ENCODE measurements at regions not wholly inside any gene's neighbourhood (a gene's known extent, or its start where the extent isn't known, plus 50 kb on each side); places are given as distances from the start of the nearest gene placed in this dataset.
A peak's percentile ranks its signal among the peaks of the same experiment; 100 is the strongest.
"Not testable (repeated sequence)": the region's sequence is repeated elsewhere in the genome, so short reads cannot be mapped to it uniquely, and the experiment has no call there.

- DNase-seq (ENCODE audit: low read depth in 2 of 2), result peak in 1 of 2 donors; percentile 42
Measured at GRCh38 chr15:69758810-69759790, 306.5 kb downstream of the RPLP1 start.

GRCh38 chr15:69760258-69760845 is 307.7 kb downstream of the RPLP1 start:
- DNase-seq (ENCODE audit: low read depth in 2 of 2), result no peak

GRCh38 chr15:69760890-69761568 is 308.4 kb downstream of the RPLP1 start:
- peak; percentile 15 to 94 for DNase-seq (ENCODE audit: low read depth in 2 of 2)

GRCh38 chr15:69762373-69763148 is 309.9 kb downstream of the RPLP1 start:
- peak in 1 of 2 donors; percentile 13 for DNase-seq (ENCODE audit: low read depth in 2 of 2)

- DNase-seq (ENCODE audit: low read depth in 2 of 2), result no peak
Measured at GRCh38 chr15:69763831-69764230, 311.2 kb downstream of the RPLP1 start.

GRCh38 chr15:69766156-69766555 is 313.5 kb downstream of the RPLP1 start:
- DNase-seq (ENCODE audit: low read depth in 2 of 2), result no peak

GRCh38 chr15:69767191-69767590 is 314.6 kb downstream of the RPLP1 start:
- no peak for DNase-seq (ENCODE audit: low read depth in 2 of 2)

GRCh38 chr15:69769336-69769735 is 316.7 kb downstream of the RPLP1 start:
- not testable (repeated sequence) for DNase-seq (ENCODE audit: low read depth in 2 of 2)

GRCh38 chr15:69774258-69774657 is 321.6 kb downstream of the RPLP1 start:
- not testable (repeated sequence) for DNase-seq (ENCODE audit: low read depth in 2 of 2)

- DNase-seq (ENCODE audit: low read depth in 2 of 2), result not testable (repeated sequence)
Measured at GRCh38 chr15:69774711-69775110, 322.1 kb downstream of the RPLP1 start.

- DNase-seq (ENCODE audit: low read depth in 2 of 2), result no peak
Measured at GRCh38 chr15:69777356-69777755, 320.4 kb downstream of the TLE3 start.

- DNase-seq (ENCODE audit: low read depth in 2 of 2), result no peak
Measured at GRCh38 chr15:69780374-69780773, 317.3 kb downstream of the TLE3 start.

GRCh38 chr15:69780981-69781380 is 316.7 kb downstream of the TLE3 start:
- DNase-seq (ENCODE audit: low read depth in 2 of 2), result no peak

- no peak for DNase-seq (ENCODE audit: low read depth in 2 of 2)
Measured at GRCh38 chr15:69781411-69782125, 316.1 kb downstream of the TLE3 start.

- no peak for DNase-seq (ENCODE audit: low read depth in 2 of 2)
Measured at GRCh38 chr15:69782139-69782658, 315.5 kb downstream of the TLE3 start.

GRCh38 chr15:69782809-69783208 is 314.9 kb downstream of the TLE3 start:
- DNase-seq (ENCODE audit: low read depth in 2 of 2), result no peak

GRCh38 chr15:69783211-69783610 is 314.5 kb downstream of the TLE3 start:
- DNase-seq (ENCODE audit: low read depth in 2 of 2), result no peak

- DNase-seq (ENCODE audit: low read depth in 2 of 2), result no peak
Measured at GRCh38 chr15:69784798-69785566, 312.7 kb downstream of the TLE3 start.

- DNase-seq (ENCODE audit: low read depth in 2 of 2), result no peak
Measured at GRCh38 chr15:69786136-69786701, 311.5 kb downstream of the TLE3 start.

Data from dermis microvascular lymphatic vessel endothelial cell (primary cell).